ENCODE measurements at regions not wholly inside any gene's neighbourhood (a gene's known extent, or its start where the extent isn't known, plus 50 kb on each side); places are given as distances from the start of the nearest gene placed in this dataset.

DNA sequence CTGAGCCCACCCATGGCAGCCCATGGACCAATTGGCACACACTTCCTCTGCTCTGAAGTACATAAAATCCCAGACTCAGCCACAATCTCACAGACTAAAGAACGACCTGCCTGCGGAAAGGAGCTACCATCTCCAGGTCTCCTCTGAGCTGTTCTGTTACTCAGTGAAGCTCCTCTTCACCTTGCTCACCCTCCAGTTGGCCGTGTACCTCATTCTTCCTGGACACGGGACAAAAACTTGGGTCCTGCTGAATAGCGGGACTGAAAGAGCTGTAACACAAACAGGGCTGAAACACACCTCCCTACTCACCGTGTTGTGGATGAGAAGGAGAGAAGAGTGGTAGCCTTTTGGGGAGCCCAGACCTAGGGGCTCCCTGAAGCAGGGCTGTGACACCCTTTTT, 128.7 kb downstream of the GAS1 start:
- no peak for TF ChIP-seq EZH2 (IDR thresholded peaks at IDR 0.05; ENCODE audit: borderline replicate concordance)
- TF ChIP-seq, protein P1, sequence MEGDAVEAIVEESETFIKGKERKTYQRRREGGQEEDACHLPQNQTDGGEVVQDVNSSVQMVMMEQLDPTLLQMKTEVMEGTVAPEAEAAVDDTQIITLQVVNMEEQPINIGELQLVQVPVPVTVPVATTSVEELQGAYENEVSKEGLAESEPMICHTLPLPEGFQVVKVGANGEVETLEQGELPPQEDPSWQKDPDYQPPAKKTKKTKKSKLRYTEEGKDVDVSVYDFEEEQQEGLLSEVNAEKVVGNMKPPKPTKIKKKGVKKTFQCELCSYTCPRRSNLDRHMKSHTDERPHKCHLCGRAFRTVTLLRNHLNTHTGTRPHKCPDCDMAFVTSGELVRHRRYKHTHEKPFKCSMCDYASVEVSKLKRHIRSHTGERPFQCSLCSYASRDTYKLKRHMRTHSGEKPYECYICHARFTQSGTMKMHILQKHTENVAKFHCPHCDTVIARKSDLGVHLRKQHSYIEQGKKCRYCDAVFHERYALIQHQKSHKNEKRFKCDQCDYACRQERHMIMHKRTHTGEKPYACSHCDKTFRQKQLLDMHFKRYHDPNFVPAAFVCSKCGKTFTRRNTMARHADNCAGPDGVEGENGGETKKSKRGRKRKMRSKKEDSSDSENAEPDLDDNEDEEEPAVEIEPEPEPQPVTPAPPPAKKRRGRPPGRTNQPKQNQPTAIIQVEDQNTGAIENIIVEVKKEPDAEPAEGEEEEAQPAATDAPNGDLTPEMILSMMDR (IDR thresholded peaks at IDR 0.05; ENCODE audit: poor library complexity), result no peak

Measured in hepatocyte (in vitro differentiated cells).